Dendritic cell treated with granulocyte-macrophage colony-stimulating factor and Interleukin-4, amounts not matched to agents 40 ng/mL and 50 ng/mL, for 4 days (primary cell): ENCODE measurements at regions not wholly inside any gene's neighbourhood (a gene's known extent, or its start where the extent isn't known, plus 50 kb on each side); places are given as distances from the start of the nearest gene placed in this dataset.

Experiments
- H3K27ac Mint-ChIP-seq: one replicate; pipeline ENCODE4 v1.8.0; 2022; ENCODE audit warnings: mild to moderate bottlenecking, mixed read lengths
- H3K27me3 Mint-ChIP-seq: one replicate; pipeline ENCODE4 v1.8.0; 2022; ENCODE audit warnings: mild to moderate bottlenecking, mixed read lengths
- H3K36me3 Mint-ChIP-seq: one replicate; pipeline ENCODE4 v1.8.0; 2022; ENCODE audit warnings: low read depth, mixed read lengths
- H3K4me1 Mint-ChIP-seq: one replicate; pipeline ENCODE4 v1.8.0; 2022; ENCODE audit warnings: low read depth, mixed read lengths
- H3K4me3 Mint-ChIP-seq: one replicate; pipeline ENCODE4 v1.8.0; 2022; ENCODE audit warnings: mild to moderate bottlenecking, moderate library complexity, mixed read lengths
- H3K9me3 Mint-ChIP-seq: one replicate; pipeline ENCODE4 v1.8.0; 2022; ENCODE audit warnings: mixed read lengths
- intact Hi-C: fragments of 100-400 bp; cut with micrococcal nuclease; formaldehyde crosslinking; loops from one replicate; pipeline ENCODE4 v1.15.0; 2022

DNA sequence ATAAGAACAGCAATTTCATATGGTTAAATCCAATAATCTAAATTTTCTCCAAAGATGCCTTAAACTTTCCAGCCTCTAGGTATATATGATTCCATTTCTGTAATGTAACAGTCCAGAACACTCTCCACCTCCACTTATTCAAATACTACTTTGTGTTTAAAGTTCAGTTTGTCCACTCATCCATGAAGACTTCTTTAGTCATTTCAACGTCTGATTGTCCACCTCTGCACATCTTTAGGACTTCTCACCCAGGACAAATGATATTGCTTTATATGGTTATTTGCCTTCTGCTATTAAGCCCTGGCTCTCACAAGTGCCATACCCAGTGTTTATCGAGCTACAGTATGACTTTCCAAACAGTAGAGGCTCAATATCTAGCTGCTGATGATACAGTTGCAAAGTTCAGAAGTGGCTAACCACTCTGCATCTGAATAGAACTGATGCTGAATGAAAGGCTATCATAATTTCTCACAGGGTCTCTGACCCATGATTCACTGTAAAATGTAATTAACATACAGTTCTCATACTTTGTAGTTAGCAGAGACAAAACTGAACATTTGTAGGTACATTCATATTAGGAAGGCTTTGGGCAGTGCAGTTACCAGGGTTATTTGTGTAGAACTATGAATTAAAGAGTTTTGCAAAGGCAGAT is 93.7 kb upstream of the MBNL1 start:
- H3K9me3 Mint-ChIP-seq, result no peaks in the 10 kb centered on the region
- no peak overlapping the region for H3K27ac Mint-ChIP-seq
- intact Hi-C loops, result no loop called here
- H3K4me3 Mint-ChIP-seq, result no peak overlapping the region
- H3K27me3 Mint-ChIP-seq, result no peaks in the 10 kb centered on the region
- H3K36me3 Mint-ChIP-seq, result peaks cover 12% of the 10 kb centered on the region
- H3K4me1 Mint-ChIP-seq, result peaks cover 26% of the 10 kb centered on the region

DNA sequence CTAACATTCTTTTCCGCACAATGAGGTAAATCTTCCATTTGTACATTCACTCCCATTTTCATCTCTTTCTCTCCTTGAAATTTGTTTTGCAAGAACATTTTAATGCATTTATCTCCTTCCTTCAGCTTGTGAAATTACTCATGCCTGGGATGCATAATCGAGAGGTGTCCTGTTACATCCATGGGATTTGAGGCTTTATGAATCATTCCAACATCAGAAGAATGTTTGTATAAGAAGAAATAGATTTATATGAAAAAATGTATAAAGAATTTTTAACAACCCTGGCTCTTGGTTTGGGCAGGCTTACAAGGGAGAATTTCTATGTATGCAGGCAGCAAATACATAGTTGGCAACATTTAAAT is 93.2 kb upstream of the MBNL1 start:
- intact Hi-C loops, result no loop called here
- H3K27ac Mint-ChIP-seq, result no peak overlapping the region
- no peaks in the 10 kb centered on the region for H3K27me3 Mint-ChIP-seq
- H3K9me3 Mint-ChIP-seq, result no peaks in the 10 kb centered on the region
- H3K4me1 Mint-ChIP-seq, result peaks cover 26% of the 10 kb centered on the region
- H3K4me3 Mint-ChIP-seq, result no peak overlapping the region
- peaks cover 12% of the 10 kb centered on the region for H3K36me3 Mint-ChIP-seq

DNA sequence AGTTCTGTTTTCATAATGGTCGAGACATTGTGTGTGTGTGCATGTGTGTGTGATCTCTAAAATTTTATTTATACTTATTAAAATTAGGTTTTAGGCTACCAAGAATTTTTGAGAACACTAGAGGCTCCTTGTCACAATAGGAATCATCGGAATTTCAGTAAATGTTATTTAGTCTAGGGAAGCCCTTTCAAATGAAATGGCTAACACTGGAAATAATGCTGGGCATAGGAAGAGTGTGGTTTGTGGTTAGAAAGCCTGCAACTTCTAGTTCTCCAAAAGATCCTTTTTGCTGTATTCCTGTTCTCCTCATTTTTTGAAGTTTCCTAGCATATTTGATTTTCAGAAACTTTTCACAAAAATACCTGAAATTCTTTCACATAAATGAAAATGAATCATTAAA is 92.5 kb upstream of the MBNL1 start:
- no peak overlapping the region for H3K27ac Mint-ChIP-seq
- H3K4me3 Mint-ChIP-seq, result no peak overlapping the region
- H3K9me3 Mint-ChIP-seq, result no peaks in the 10 kb centered on the region
- H3K4me1 Mint-ChIP-seq, result peaks cover 26% of the 10 kb centered on the region
- peaks cover 12% of the 10 kb centered on the region for H3K36me3 Mint-ChIP-seq
- intact Hi-C loops, result no loop called here
- no peaks in the 10 kb centered on the region for H3K27me3 Mint-ChIP-seq

DNA sequence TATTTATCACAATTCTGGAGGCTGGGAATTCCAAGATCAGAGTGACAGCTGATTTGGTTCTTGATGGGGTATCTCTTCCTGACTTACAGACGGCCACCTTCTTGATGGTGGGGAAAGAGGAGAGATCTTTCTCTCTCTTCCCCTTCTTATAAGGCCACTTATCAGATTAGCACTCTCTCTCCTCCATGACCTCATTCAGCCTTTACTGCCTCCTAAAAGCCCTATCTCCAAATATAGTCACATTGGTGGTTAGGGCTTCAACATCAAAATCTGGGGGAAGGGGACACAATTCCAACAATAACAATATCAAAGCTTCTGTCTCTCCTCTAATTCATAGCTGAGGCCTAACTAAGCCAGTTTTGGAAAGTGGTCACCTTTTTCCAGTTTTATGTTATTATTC is 91.7 kb upstream of the MBNL1 start:
- intact Hi-C loops, result no loop called here
- no peaks in the 10 kb centered on the region for H3K9me3 Mint-ChIP-seq
- H3K4me3 Mint-ChIP-seq, result no peak overlapping the region
- H3K27ac Mint-ChIP-seq, result no peak overlapping the region
- H3K36me3 Mint-ChIP-seq, result peaks cover 6% of the 10 kb centered on the region
- no peaks in the 10 kb centered on the region for H3K27me3 Mint-ChIP-seq
- peaks cover 26% of the 10 kb centered on the region for H3K4me1 Mint-ChIP-seq

- Mint-ChIP-seq H3K27ac (no peak overlapping the region), H3K4me3 (no peak overlapping the region), H3K36me3 (peaks cover under 1% of the 10 kb centered on the region), H3K9me3 (no peaks in the 10 kb centered on the region), H3K27me3 (no peaks in the 10 kb centered on the region), H3K4me1 (peaks cover 26% of the 10 kb centered on the region)
- intact Hi-C loops, result no loop called here
These were observed 91.0 kb upstream of the MBNL1 start for GRCh38 chr3:152177757-152178156.

- no peak overlapping the region for H3K4me3 Mint-ChIP-seq
- H3K27me3 Mint-ChIP-seq, result no peaks in the 10 kb centered on the region
- H3K9me3 Mint-ChIP-seq, result no peaks in the 10 kb centered on the region
- intact Hi-C loops, result loop anchor here (5.0 kb wide), 1 partner anchor 259 kb away; no protein-coding TSS in a partner anchor
- peaks cover 35% of the 10 kb centered on the region for H3K4me1 Mint-ChIP-seq
- H3K36me3 Mint-ChIP-seq, result no peaks in the 10 kb centered on the region
- no peak overlapping the region for H3K27ac Mint-ChIP-seq
These were observed 85.3 kb upstream of the MBNL1 start for GRCh38 chr3:152183473-152183872.

DNA sequence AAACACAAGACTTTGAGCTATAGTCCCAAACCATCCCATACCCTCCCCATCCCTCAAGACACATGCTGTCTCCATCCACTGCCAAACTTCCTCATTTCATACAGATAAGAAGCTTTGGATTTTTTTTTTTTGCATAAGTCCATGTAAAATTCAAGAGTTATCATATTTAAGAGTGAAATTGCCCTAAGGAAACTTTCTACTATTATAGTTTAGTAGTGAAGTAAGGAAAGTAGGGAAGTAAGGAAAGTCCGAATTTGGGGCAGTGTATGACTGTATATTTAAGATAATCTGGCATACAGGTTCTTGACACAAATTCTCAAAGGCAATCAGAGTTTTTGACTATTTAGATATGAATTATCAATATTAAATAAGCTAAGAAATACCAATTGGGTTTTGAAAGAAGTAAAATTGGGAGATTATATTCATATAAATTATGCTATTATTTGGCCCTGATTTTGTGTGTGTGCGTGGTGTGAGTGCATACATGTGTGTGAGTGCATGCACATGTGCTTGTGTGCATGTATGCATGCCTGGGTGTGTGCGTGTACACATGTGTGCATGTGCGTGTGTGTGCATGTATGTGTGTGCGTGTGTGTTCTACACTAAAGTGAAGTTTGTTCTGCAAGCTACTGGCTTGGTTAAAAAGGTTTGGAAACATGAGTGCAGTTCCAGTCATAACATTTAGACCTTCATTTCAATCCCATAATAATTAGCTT is 83.6 kb upstream of the MBNL1 start:
- intact Hi-C loops, result loop anchor here (5.0 kb wide), 1 partner anchor 257 kb away; no protein-coding TSS in a partner anchor
- H3K9me3 Mint-ChIP-seq, result no peaks in the 10 kb centered on the region
- no peak overlapping the region for H3K4me3 Mint-ChIP-seq
- no peaks in the 10 kb centered on the region for H3K27me3 Mint-ChIP-seq
- H3K27ac Mint-ChIP-seq, result no peak overlapping the region
- no peaks in the 10 kb centered on the region for H3K36me3 Mint-ChIP-seq
- H3K4me1 Mint-ChIP-seq, result peaks cover 39% of the 10 kb centered on the region

- no peak overlapping the region for H3K27ac Mint-ChIP-seq
- H3K4me1 Mint-ChIP-seq, result peaks cover 44% of the 10 kb centered on the region
- no peaks in the 10 kb centered on the region for H3K9me3 Mint-ChIP-seq
- no peaks in the 10 kb centered on the region for H3K27me3 Mint-ChIP-seq
- H3K4me3 Mint-ChIP-seq, result no peak overlapping the region
- intact Hi-C loops, result no loop called here
- H3K36me3 Mint-ChIP-seq, result no peaks in the 10 kb centered on the region
These were observed 82.7 kb upstream of the MBNL1 start for GRCh38 chr3:152185891-152186630.

DNA sequence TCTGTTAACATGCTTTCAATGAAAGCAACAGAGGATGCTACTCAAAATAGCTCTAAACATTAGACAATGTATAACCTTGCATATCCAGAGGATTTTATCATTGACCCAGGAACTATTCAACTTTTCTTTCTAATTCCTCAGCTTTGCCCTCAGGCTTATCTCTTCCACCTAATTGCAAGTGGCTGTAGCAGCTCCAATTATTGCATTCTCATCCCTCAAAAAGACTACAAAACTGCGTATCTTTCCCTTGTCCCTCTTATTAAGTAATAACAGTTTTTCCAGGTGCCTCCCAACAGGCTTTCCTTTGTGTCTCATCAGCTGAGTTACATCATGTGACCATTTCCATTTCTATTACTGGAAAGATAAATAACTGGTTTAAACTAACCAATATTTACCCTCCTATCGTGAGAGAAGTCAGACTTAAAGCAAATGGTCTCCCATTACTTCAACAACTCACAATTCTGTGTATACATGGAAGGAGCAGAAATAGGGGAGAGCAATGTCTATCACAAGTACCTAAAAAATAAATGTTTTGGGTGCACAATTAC is 78.0 kb upstream of the MBNL1 start:
- H3K9me3 Mint-ChIP-seq, result no peaks in the 10 kb centered on the region
- no peaks in the 10 kb centered on the region for H3K27me3 Mint-ChIP-seq
- peaks cover 33% of the 10 kb centered on the region for H3K4me1 Mint-ChIP-seq
- H3K4me3 Mint-ChIP-seq, result no peak overlapping the region
- intact Hi-C loops, result no loop called here
- no peak overlapping the region for H3K27ac Mint-ChIP-seq
- H3K36me3 Mint-ChIP-seq, result no peaks in the 10 kb centered on the region

GRCh38 chr3:152192050-152192449 is 76.7 kb upstream of the MBNL1 start:
- intact Hi-C loops, result no loop called here
- Mint-ChIP-seq H3K27me3 (no peaks in the 10 kb centered on the region), H3K36me3 (no peaks in the 10 kb centered on the region), H3K4me1 (peaks cover 46% of the 10 kb centered on the region), H3K27ac (peak overlapping the region; percentile 66), H3K4me3 (no peak overlapping the region), H3K9me3 (no peaks in the 10 kb centered on the region)

DNA sequence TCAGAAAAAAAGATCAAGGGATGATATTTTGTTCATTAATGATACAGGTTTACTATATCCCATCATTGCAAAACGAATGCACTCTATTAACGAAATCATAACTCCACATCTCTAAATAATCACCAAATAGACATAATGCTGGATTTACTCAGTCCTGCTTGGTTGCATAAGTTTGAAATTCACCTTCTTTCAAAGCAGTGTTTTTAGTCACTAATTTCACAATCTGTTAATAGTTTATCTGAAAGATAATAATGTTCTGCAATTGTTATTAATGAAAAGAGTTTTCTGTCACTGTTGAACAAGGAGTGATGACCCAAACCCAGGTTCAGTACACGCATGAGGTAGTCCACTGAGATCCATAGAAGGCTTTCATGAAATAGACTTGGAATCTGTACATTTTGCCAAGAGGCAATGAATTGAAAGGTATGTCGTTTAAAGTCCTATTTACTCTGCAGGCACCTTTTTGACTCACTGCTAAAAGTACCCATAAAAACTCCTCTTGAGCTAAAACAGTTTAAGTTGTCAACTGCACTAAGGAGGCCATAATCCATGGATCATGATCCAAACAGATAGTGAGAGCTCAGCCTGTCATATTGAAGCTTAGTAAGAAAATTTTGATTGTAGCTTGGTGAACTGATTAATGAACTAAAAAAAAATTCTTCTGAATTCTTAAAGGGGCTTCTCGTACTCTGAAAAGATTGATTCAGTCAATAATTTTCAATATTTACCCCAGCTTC is 75.6 kb upstream of the MBNL1 start:
- Mint-ChIP-seq H3K9me3 (no peaks in the 10 kb centered on the region), H3K4me3 (peak overlapping the region; percentile 55), H3K27ac (peak overlapping the region; percentile 89), H3K36me3 (no peaks in the 10 kb centered on the region), H3K4me1 (peaks cover 44% of the 10 kb centered on the region), H3K27me3 (no peaks in the 10 kb centered on the region)
- intact Hi-C loops, result no loop called here

- peaks cover 44% of the 10 kb centered on the region for H3K4me1 Mint-ChIP-seq
- no peaks in the 10 kb centered on the region for H3K36me3 Mint-ChIP-seq
- no peaks in the 10 kb centered on the region for H3K9me3 Mint-ChIP-seq
- intact Hi-C loops, result no loop called here
- H3K27me3 Mint-ChIP-seq, result no peaks in the 10 kb centered on the region
- H3K4me3 Mint-ChIP-seq, result peak overlapping the region; percentile 55
- H3K27ac Mint-ChIP-seq, result peak overlapping the region; percentile 89
These were observed 75.0 kb upstream of the MBNL1 start for GRCh38 chr3:152193673-152194267.

- intact Hi-C loops, result no loop called here
- Mint-ChIP-seq H3K4me1 (peaks cover 55% of the 10 kb centered on the region), H3K9me3 (no peaks in the 10 kb centered on the region)
These were observed 73.5 kb upstream of the MBNL1 start for GRCh38 chr3:152195206-152195605.

More at GRCh38 chr3:152195206-152195605, 73.5 kb upstream of the MBNL1 start:
- Mint-ChIP-seq H3K27ac (peak overlapping the region; percentile 95), H3K36me3 (no peaks in the 10 kb centered on the region), H3K27me3 (no peaks in the 10 kb centered on the region), H3K4me3 (no peak overlapping the region)
